PC-9 (cell line): ENCODE measurements at regions not wholly inside any gene's neighbourhood (a gene's known extent, or its start where the extent isn't known, plus 50 kb on each side); places are given as distances from the start of the nearest gene placed in this dataset.
A peak's percentile ranks its signal among the peaks of the same experiment; 100 is the strongest.

Experiments used
- BruUV-seq: library from RNA; stranded (reverse); fragments of 400-500 nt; replicated peaks from 2 replicates; lab custom pipeline; 2021; lab: Mats Ljungman, UMichigan
- CTCF ChIA-PET: fragments of 300-600 bp; sonication (Branson Sonifier 250); formaldehyde crosslinking; loops from one replicate; lab custom pipeline; 2022; ENCODE audit warnings: antibody characterized with exemption; lab: Charles Lee
- POLR2A ChIA-PET: fragments of 300-600 bp; sonication (Branson Sonifier 250); formaldehyde crosslinking; loops from one replicate; lab custom pipeline; 2022; ENCODE audit warnings: antibody characterized with exemption; ENCODE audit not compliant: unreplicated experiment; lab: Charles Lee
- DNase-seq, 2 experiments: peaks; one replicate each; pipeline versions ENCODE4 v3.0.0 to v3.0.0-alpha.2; 2015 to 2022; ENCODE audit warnings: mixed read lengths in 1 of 2
- H2AFZ ChIP-seq: fragments of 200-600 bp; sonication (generic); 2 replicates; pipeline ENCODE4 v1.8.1; 2017; ENCODE audit warnings: antibody characterized with exemption
- H3F3A ChIP-seq: fragments of 200-600 bp; sonication (generic); 2 replicates; pipeline ENCODE4 v1.8.1; 2017; ENCODE audit warnings: antibody characterized with exemption, mild to moderate bottlenecking, low read depth; ENCODE audit not compliant: insufficient read depth
- H3K27ac ChIP-seq: fragments of 200-600 bp; sonication (generic); 2 replicates; pipeline ENCODE4 v1.6.1; 2016; ENCODE audit warnings: mixed run types
- H3K27me3 ChIP-seq: fragments of 200-600 bp; sonication (generic); 2 replicates; pipeline ENCODE4 v1.6.1; 2016; ENCODE audit warnings: low read depth, mixed run types; ENCODE audit not compliant: insufficient read depth
- H3K36me3 ChIP-seq: fragments of 200-600 bp; sonication (generic); 2 replicates; pipeline ENCODE4 v1.6.1; 2016; ENCODE audit warnings: low read depth, mixed run types
- H3K4me1 ChIP-seq: fragments of 200-600 bp; sonication (generic); replicated peaks from 2 replicates; pipeline ENCODE4 v1.6.1; 2016; ENCODE audit warnings: mixed run types; ENCODE audit not compliant: insufficient read depth
- H3K4me2 ChIP-seq: fragments of 200-600 bp; sonication (generic); 2 replicates; pipeline ENCODE4 v1.6.1; 2017; ENCODE audit warnings: mixed run types
- H3K4me3 ChIP-seq: fragments of 200-600 bp; sonication (generic); 2 replicates; pipeline ENCODE4 v1.6.1; 2016; ENCODE audit warnings: mixed run types
- H3K79me2 ChIP-seq: fragments of 200-600 bp; sonication (generic); 2 replicates; pipeline ENCODE4 v1.6.1; 2017; ENCODE audit warnings: low read depth, mixed run types
- H3K9me2 ChIP-seq: fragments of 200-600 bp; sonication (generic); 2 replicates; pipeline ENCODE4 v1.8.1; 2017; ENCODE audit warnings: mild to moderate bottlenecking; ENCODE audit not compliant: insufficient read depth
- H3K9me3 ChIP-seq: fragments of 200-600 bp; sonication (generic); 2 replicates; pipeline ENCODE4 v1.8.1; 2016; ENCODE audit warnings: low read depth; ENCODE audit not compliant: insufficient read depth
- H4K20me1 ChIP-seq: fragments of 200-600 bp; sonication (generic); 2 replicates; pipeline ENCODE4 v1.8.1; 2017; ENCODE audit not compliant: insufficient read depth
- CTCF ChIP-seq: fragments of 200-600 bp; sonication (generic); conservative IDR thresholded peaks from 2 replicates; pipeline ENCODE4 v1.6.1; 2017; ENCODE audit warnings: mixed run types, antibody characterized with exemption, mild to moderate bottlenecking, moderate library complexity
- EZH2 ChIP-seq: fragments of 200-600 bp; sonication (generic); IDR thresholded peaks from 2 replicates; pipeline ENCODE4 v1.8.0; 2017; ENCODE audit warnings: antibody characterized with exemption, low read depth
- intact Hi-C: fragments of 100-400 bp; cut with micrococcal nuclease; formaldehyde crosslinking; loops from one replicate; pipeline ENCODE4 v1.10.0; 2022; ENCODE audit not compliant: unreplicated experiment

GRCh38 chr3:102224171-102224570 is 210.6 kb upstream of the ZPLD1 start:
- Histone ChIP-seq H3K4me1 (no peaks in the 10 kb centered on the region), H3K4me2 (no peak overlapping the region), H3K36me3 (no peaks in the 10 kb centered on the region), H4K20me1 (no peaks in the 10 kb centered on the region), H3K79me2 (no peaks in the 10 kb centered on the region), H3F3A (no peaks in the 10 kb centered on the region), H3K27ac (no peak overlapping the region), H2AFZ (no peak overlapping the region), H3K27me3 (no peaks in the 10 kb centered on the region), H3K9me3 (no peaks in the 10 kb centered on the region), H3K9me2 (no peaks in the 10 kb centered on the region), H3K4me3 (no peak overlapping the region)
- BruUV-seq, result no TSS peak
- TF ChIP-seq EZH2 (no peak), CTCF (peak; percentile 61)
- peak in 1 of 2 experiments; percentile 43 for DNase-seq
- intact Hi-C loops, result loop anchor here (1.0 to 10.0 kb wide), 4 partner anchors 145 to 521 kb away; no protein-coding TSS in a partner anchor
- ChIA-PET POLR2A (interaction anchor here (0.7 kb wide), 1 partner anchor 129 kb away, joined by 4 read pairs; no protein-coding TSS in a partner anchor), CTCF (interaction anchor here (1.5 to 2.7 kb wide), 6 partner anchors 166 to 422 kb away, joined by 3 to 29 read pairs (median 10); no protein-coding TSS in a partner anchor)

- H3K4me1 ChIP-seq, result no peaks in the 10 kb centered on the region
- no peak overlapping the region for H3K27ac ChIP-seq
- POLR2A ChIA-PET, result interaction anchor here (0.6 to 1.0 kb wide), 6 partner anchors 45 to 409 kb away, joined by 3 to 9 read pairs (median 4); partner anchors contain the start of gene NFKBIZ
- intact Hi-C loops, result loop anchor here (1.0 to 10.0 kb wide), 8 partner anchors 45 to 530 kb away; partner anchors contain the start of gene NFKBIZ
- no peaks in the 10 kb centered on the region for H3K9me3 ChIP-seq
- no peaks in the 10 kb centered on the region for H3K36me3 ChIP-seq
- no peaks in the 10 kb centered on the region for H3K27me3 ChIP-seq
- H3K4me3 ChIP-seq, result no peak overlapping the region
- H3K4me2 ChIP-seq, result no peak overlapping the region
- BruUV-seq, result no TSS peak
- CTCF ChIA-PET, result interaction anchor here (0.5 to 2.7 kb wide), 19 partner anchors 45 to 540 kb away, joined by 3 to 29 read pairs (median 4); no protein-coding TSS in a partner anchor
- TF ChIP-seq CTCF, result no peak
- no peak for TF ChIP-seq EZH2
- no peaks in the 10 kb centered on the region for H3K79me2 ChIP-seq
- H2AFZ ChIP-seq, result no peak overlapping the region
- H3F3A ChIP-seq, result no peaks in the 10 kb centered on the region
- H3K9me2 ChIP-seq, result no peaks in the 10 kb centered on the region
- H4K20me1 ChIP-seq, result no peaks in the 10 kb centered on the region
- DNase-seq, result no peak
These were observed 209.8 kb upstream of the ZPLD1 start for GRCh38 chr3:102225005-102225404.

GRCh38 chr3:102225407-102226132 is 209.2 kb upstream of the ZPLD1 start:
- Histone ChIP-seq H3K27me3 (no peaks in the 10 kb centered on the region), H3K4me2 (no peak overlapping the region), H3F3A (no peaks in the 10 kb centered on the region), H3K4me3 (no peak overlapping the region), H2AFZ (no peak overlapping the region), H3K79me2 (no peaks in the 10 kb centered on the region), H3K9me3 (no peaks in the 10 kb centered on the region), H3K9me2 (no peaks in the 10 kb centered on the region), H4K20me1 (no peaks in the 10 kb centered on the region), H3K4me1 (no peaks in the 10 kb centered on the region), H3K36me3 (no peaks in the 10 kb centered on the region), H3K27ac (no peak overlapping the region)
- no TSS peak for BruUV-seq
- peak in 1 of 2 experiments; percentile 80 for DNase-seq
- TF ChIP-seq CTCF (peak; percentile 88), EZH2 (no peak)
- ChIA-PET POLR2A (interaction anchor here (0.6 to 1.0 kb wide), 7 partner anchors 46 to 412 kb away, joined by 3 to 9 read pairs (median 4); partner anchors contain the start of gene NFKBIZ), CTCF (interaction anchor here (0.5 to 2.7 kb wide), 22 partner anchors 45 to 1912 kb away, joined by 3 to 29 read pairs (median 4); no protein-coding TSS in a partner anchor)
- intact Hi-C loops, result loop anchor here (1.0 to 10.0 kb wide), 8 partner anchors 45 to 530 kb away; partner anchors contain the start of gene NFKBIZ
